HG03520 (cell line): ENCODE measurements at regions not wholly inside any gene's neighbourhood (a gene's known extent, or its start where the extent isn't known, plus 50 kb on each side); places are given as distances from the start of the nearest gene placed in this dataset.
"Not testable (repeated sequence)": the region's sequence is repeated elsewhere in the genome, so short reads cannot be mapped to it uniquely, and the experiment has no call there.

Source experiments
- ATAC-seq: cut with Tn5 transposase; IDR thresholded peaks from one replicate; pipeline ENCODE4 v1.9.1; 2021; ENCODE audit warnings: mild to moderate bottlenecking, moderate library complexity; ENCODE audit not compliant: unreplicated experiment

DNA sequence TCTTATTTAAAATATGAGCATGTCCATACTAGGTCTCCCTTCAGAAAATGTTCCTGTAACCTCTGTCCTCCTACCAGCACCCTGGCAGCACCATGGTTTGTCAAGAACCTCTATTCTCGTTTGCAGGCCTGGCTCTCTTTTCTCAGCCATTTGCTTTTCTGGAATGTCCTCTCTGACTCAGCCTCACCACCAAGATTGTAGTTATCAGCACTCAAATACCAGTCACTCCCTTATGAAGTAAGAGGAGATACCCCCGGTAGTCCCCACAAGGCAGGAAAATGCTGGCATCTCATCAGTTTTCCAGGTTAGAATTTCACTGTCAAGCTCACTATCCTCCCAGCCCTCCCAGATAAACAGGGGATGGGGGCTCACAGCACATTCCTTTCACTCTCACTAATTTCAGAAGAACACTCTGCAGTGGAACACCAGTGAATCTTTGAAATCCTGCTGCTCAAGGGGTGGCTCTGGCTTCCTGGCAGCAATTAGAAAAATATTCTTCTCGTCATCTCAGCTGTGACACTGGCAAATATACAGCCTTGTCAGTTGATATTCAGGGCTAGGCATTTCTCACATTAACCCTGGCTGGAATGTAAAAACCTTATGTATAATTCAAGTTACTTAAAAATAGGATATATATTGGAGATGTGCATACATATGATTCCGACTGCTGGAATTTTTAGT, 129.2 kb downstream of the TBX18 start:
- ATAC-seq = no peak

DNA sequence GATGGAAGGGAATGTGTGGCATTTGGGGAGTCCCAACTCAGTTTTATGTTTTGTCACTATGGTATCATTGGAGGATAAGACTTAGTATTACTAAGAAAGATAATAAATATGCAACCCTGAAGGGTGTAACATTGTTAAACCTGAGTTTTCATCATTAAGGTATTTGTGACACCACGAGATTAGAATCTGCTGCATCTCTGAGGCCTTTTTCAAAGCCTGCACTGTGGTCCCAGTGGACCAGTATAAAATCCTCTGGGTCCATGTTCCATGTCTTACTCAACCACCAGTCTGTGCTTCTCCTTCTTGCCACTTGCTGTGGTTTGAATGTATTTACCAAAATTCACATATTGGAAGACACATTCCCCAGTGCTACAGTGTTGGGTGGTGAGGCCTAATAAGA, 130.6 kb downstream of the TBX18 start:
- ATAC-seq = no peak

DNA sequence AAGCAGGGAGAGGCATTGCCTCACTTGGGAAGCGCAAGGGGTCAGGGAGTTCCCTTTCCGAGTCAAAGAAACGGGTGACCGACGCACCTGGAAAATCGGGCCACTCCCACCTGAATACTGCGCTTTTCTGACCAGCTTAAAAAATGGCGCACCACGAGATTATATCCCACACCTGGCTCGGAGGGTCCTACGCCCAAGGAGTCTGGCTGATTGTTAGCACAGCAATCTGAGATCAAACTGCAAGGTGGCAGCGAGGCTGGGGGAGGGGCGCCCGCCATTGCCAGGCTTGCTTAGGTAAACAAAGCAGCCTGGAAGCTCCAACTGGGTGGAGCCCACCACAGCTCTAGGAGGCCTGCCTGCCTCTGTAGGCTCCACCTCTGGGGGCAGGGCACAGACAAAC, 137.9 kb downstream of the TBX18 start:
- not testable (repeated sequence) for ATAC-seq

DNA sequence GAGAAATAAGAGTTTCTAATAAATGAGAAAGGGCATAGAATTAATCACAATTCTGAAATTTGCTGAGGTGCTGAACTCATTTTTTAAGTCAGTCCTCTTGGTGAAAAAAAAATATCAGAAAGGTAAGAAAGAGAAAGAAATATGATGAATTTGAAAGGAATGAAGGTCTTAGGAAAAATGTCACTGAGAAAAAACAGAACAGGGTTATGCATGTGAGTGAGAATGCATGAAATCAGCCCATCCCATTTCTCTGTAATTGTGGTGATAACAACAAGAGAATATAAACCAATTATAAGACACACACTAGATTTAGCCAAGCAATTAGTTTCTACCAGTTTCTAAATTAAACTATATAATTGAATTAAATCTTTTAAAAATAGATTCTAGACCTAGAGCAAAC, 138.9 kb downstream of the TBX18 start:
- ATAC-seq = no peak

DNA sequence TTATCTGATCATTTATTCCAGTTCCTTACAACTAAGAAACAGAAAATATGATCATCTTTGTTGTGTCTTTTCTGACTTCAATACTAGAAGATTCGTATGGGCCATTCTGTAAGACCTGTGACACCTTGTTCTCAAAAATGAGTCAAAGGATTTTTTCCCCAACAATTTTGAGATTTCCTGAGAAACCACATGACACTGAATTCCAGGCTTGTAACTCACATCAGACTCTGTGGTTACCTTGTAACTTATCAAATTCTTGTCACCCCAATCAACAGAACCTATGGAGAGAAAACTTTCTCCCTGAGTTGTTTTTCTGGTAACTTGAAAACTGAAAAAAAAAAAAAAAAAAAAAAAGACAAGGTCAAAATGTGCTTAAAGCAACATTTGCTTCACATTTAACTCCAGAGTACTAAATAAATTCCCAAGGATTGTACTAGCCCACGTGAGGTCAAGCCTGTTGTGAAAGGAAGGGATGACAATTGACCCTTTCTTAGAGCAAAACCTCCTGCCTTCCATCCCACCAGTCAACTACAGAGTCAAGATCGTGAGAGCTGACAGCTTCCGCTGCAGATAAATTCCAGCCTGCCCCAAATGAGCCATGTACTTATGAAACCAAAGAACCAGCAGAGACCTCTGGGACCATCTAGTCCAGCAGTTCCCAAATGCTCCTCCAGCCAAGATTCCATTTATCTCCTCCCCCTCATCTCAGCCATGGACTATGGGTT, 140.3 kb downstream of the TBX18 start:
- ATAC-seq = no peak

DNA sequence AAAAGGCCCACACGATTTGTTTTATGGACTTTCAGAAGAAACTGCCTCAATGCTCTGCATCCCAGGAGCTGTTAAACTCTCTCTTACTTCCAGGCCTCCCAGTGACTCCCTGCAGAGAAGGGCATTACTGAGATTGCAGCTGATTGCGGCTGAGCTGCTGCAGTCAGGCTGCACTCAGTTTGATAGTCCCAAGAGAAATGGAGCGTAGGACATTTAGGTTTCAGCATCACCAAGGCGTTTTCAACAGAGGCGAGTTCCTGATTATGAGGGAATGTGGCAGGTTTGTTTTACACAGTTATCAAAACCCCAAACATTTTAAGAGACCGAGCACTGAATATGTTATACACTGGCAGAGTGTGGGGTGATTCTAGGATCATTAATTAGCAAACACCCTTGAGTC, 145.6 kb downstream of the TBX18 start:
- ATAC-seq = no peak

DNA sequence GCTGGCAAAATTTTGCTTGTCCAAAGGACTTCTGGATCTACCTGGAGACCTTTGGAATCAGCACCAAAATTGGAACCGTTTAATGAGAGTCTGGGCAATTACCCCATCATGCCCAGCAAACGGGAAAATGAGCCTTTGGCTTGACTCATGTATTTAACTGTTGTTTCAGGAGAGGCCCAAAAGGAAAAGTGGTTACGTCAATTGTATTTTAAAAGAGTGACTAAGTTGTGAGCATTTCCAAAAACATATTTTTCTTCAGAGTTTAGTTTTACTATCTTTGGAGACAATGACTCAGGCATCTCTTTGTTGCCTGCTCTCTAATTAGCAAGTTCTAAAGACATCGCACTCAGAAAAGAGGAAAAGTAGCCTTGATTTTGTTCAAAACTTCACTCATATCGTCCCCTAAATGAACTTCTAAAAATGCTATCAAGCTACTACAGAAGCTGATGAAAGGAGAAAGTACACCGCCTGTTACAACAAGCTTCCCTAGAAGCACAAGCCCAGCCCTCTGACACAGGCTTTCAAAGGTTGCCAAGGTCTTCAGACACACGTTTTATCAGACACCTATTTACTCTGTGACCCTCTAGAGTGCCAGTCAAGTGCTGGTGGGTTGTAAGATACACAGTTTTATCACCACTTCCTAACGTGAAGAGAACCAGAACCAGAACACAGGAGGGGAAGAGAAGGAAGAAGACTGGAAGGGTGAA, 146.2 kb downstream of the TBX18 start:
- no peak for ATAC-seq

DNA sequence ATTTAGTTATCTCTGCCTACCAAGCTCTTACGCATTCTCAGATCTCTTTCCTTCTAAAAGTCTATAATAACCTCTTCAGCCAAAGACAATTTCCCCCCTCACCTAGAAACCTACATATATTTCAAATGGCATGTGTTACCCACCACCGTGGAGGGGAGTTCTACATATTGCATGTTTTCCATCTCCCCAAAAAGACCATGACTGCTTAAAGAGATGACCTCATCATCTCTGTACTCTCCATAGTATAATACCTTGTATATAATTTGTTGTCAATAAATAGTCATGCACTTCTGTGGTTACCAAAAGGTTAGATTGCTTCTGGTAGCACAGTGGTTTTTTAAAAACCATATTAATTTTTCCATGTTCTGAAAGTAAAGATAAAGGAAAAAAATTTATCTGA, 148.4 kb downstream of the TBX18 start:
- no peak for ATAC-seq

DNA sequence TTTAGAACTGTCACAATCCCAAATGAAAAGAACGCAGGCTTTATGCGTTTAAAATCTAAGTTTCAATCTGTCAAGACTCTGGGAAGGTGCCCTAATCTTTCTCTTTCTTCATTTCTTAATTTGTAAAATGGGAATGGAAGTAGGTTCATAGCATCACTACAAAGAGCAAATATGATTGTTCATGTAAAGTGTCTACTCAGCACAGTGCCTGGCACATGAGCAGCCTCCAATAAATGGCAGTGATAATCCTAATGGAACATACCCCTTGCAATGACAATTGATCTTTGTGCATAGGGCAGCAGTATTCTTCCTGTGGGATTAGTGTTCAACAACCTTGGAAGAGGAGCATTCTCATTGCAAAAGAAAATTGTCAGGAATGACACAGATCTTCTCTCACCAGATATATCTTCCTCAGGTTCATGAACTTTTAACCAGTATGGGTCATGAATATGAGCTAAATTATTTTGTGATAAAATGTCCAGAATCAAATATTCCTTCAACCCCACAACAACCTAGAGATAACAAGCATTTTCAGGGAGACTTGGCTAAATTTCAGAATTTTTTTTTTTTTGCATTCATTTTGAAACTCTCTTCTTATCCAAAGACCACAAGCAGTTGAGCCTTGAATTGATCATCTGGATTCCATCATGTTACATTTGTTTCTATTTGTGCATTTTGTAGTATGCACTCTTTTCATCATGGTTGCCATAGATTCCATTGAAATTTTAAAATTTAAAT, 149.1 kb downstream of the TBX18 start:
- ATAC-seq = no peak

DNA sequence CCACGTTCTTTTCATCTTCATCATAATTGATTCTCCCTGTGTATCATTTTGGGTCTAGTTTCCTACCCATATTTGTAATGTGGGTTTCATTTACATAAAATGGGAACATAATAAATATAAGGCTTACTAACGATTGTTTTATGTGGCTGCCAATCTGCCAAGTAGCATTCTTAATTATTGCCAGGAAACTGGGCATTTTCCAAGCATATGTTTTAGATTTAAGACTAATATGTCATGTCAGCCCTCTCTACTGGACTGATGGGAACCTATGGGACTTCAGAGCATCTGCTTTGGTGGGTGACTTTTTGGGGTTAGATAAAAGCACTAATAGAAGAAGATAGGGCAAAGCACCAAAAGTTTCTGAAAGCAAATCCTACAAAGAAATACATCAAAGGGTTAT, 157.5 kb downstream of the TBX18 start:
- ATAC-seq = no peak

DNA sequence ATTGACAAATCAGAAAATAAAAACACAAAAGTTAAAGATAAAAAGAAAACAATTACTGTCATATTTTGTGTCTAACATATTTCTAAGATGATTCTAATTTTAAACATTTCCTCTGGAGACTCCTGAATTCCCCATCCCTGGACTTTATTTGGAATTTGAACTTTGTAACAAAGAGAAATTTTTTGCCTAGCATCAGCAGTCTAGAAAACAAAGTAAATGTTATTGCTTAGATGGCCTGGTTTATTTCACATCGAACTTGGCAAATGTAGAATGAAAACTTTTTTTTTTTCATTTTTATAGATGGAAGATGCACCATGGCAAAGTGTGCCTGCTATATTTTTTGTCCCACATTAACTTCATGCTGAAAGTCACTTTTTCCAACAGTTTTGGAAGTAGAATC, 159.1 kb downstream of the TBX18 start:
- no peak for ATAC-seq

DNA sequence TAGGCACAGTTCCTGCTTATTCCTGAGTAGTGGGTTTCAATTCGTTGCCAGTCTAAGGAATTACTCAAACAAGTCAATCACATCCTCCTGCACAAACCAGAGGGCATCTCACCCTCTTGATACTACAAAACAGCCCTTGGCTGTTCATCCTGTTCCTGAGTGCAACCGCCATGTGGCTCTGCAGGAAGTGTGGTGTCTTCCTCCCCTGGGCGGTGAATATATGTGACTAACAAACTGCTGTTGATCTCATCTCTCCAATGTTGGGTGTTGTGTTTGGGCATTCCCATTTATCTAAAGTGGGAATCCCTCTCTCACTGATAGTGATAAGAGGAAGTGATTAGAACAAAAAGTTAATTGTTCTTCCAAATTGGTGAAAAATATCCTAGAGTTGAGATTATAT, 163.0 kb downstream of the TBX18 start:
- no peak for ATAC-seq

DNA sequence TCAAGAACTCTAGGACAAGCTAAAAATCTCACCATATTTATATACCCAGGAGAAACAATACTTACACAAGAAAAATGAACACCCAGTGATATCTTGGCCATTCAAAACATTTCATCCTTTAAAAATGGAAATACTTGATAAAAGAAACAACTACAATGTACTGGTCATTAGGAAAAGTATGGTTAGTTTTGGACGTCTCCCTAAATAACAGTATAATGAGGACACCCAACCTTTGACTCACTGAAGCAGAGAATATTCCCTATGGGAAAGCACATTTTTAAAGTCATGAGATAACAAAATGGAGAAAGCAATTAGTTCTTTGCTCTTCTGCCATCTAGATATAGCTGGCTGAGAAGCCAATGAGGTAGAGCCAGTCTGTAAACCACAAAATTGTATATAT, 164.4 kb downstream of the TBX18 start:
- ATAC-seq = no peak

DNA sequence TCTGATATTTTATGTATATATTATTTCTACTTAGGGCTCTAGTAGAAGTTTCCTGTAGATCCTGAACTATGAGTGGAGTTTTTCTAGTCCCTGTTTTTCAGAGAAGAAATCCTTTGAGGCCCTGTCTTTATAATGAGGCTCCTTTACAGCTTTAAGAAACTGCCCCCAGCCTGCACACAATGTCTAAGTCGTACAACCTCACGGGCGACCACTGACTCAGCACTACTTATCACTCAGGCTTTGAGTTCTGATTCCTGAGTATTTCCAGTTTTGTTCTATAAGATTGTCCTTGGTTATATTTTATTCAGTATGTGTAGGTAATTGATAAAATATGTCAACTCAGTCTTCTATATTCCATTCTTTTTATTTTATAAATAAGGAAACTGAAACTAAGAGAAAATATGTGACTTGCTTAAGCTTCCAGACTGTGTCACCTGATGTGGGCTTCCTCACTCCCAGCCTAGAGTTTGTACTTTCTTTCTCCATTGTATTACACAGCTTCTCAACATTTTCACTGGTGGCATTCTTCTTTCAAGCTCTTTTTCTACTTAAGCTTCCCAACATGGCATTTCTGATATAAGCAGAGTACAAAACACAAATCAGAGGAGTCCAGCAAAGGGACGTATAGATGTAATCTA, 167.0 kb downstream of the TBX18 start:
- no peak for ATAC-seq

DNA sequence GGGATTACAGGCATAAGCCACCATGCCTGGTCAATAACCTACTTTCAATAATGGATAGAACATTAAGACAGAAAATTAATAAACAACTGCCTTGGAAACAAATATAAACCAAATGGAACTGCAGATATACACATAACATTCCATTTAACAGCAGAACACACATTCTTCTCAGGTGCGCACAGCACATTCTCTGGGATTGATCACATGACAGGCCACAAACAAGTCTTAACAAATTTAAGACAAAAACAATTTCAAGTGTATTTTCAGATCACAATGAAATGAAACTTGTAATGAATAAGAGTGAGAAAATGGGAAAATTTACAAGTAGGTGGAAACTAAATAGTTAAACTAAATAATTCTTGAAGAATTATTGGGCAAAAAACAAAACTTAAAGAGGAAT, 167.9 kb downstream of the TBX18 start:
- no peak for ATAC-seq

DNA sequence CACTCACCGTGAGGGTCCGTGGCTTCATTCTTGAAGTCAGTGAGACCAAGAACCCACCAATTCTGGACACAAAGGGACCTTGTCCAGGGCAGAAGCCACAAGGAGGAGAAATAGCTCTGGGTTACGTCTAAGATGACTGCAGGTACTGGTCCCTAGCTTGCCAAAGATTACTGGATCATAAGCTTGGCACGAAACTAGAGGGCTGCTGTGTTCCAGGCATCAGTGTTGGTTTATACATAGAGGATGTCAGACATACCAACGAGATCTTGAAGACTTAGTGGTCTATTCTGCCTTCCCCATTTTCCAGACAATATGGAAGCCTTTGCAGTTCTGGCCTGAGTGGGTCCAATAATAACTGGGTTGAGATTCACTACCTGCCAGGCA, 175.7 kb downstream of the TBX18 start:
- no peak for ATAC-seq

DNA sequence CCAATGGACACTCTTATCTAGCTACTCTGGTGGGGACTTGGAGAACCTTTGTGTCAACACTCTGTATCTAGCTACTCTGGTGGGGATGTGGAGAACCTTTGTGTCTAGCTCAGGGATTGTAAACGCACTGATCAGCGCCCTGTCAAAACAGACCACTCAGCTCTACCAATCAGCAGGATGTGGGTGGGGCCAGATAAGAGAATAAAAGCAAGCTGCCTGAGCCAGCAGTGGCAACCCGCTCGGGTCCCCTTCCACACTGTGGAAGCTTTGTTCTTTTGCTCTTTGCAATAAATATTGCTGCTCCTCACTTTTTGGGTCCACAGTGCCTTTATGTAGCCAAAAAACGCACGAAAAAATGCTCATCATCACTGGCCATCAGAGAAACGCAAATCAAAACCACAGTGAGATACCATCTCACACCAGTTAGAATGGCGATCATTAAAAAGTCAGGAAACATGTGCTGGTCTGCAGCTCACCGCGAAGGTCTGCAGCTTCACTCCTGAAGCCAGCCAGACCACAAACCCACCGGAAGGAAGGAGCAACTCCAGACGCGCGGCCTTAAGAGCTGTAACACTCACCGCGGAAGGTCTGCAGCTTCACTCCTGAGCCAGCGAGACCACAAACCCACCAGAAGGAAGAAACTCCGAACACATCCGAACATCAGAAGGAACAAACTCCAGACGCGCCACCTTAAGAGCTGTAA, 176.3 kb downstream of the TBX18 start:
- not testable (repeated sequence) for ATAC-seq

DNA sequence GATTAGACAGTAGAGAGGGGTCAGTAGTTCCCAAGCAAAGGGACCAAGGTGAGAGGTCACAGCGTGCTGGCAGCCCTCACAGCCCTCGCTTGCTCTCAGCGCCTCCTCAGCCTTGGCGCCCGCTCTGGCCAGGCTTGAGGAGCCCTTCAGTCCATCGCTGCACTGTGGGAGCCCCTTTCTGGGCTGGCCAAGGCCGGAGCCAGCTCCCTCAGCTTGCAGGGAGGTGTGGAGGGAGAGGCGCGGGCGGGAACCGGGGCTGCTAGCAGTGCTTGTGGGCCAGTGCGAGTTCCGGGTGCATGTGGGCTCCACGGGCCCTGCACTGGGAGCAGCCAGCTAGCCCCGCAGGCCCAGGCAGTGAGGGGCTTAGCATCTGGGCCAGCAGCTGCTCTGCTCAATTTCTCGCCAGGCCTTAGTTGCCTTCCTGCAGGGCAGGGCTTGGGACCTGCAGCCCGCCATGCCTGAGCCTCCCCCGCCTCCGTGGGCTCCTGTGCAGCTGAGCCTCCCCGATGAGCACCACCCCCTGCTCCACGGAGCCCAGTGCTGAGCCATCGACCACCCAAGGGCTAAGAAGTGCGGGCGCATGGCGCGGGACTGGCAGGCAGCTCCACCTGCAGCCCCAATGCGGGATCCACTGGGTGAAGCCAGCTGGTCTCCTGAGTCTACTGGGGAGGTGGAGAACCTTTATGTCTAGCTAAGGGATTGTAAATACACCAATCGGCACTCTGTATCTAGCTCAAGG, 177.0 kb downstream of the TBX18 start:
- not testable (repeated sequence) for ATAC-seq

DNA sequence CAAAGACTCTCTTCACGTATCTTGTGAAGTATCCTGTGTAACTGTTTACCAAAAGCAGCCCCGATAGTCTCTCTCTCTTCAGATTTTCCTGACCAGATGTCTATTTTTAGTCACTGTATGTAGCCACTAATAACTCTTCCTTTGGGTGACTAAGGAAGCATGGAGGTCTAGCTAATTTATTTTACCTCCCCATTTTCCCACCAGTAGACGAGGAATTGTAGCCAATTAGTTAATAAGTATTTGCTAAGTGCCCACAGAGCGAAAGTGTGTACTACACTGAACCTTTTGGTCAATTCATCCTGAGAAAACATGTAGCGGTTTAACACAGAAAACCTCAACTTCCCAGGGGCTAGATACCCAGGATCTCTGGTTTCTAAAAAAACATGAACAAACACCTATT, 180.6 kb downstream of the TBX18 start:
- ATAC-seq = no peak

DNA sequence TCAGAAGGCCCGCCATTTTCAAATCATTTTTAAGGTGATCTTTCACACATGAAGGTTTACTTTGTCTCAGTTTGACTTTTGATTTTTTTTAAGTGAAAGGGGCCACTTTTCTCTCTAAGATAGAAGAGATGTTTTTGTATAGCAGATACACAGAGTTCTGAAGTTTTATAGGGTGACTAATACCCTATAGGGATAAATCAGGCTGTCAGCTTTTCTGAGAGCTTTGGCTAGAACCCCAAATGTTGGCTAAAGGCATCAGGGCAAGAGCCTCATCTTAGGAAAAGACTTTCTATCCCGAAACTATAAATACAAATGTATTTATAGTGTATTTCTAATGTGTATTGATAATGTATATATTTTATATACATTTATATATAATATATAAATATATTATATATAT, 181.4 kb downstream of the TBX18 start:
- ATAC-seq = no peak
